HL-60 (cell line): ENCODE measurements at regions not wholly inside any gene's neighbourhood (a gene's known extent, or its start where the extent isn't known, plus 50 kb on each side); places are given as distances from the start of the nearest gene placed in this dataset.

Source experiments
- DNase-seq, 2 experiments: peaks; one replicate each; pipeline ENCODE4 v3.0.0-alpha.2; 2010 to 2020; ENCODE audit warnings: low read depth in 1 of 2, low spot score in 1 of 2
- H3K27ac ChIP-seq: fragments of 250-450 bp; sonication (Bioruptor Pico); replicated peaks from 2 replicates; pipeline ENCODE4 v1.5.1; 2020; ENCODE audit warnings: mild to moderate bottlenecking, moderate library complexity
- H3K27me3 ChIP-seq: fragments of 250-450 bp; sonication (Bioruptor Pico); 2 replicates; pipeline ENCODE4 v1.5.1; 2021; ENCODE audit warnings: mild to moderate bottlenecking, moderate library complexity; ENCODE audit not compliant: insufficient read depth, poor library complexity, severe bottlenecking
- H3K4me3 ChIP-seq: replicated peaks from 2 replicates; pipeline ENCODE4 v1.5.1; 2011; ENCODE audit warnings: mild to moderate bottlenecking, control low read depth, low read length; ENCODE audit not compliant: insufficient read depth
- GABPA ChIP-seq: IDR thresholded peaks from 2 replicates; pipeline ENCODE4 v1.6.1; 2012; ENCODE audit warnings: low read depth
- POLR2AphosphoS5 ChIP-seq: IDR thresholded peaks from 2 replicates; pipeline ENCODE4 v1.6.1; 2012; ENCODE audit warnings: low read depth
- SPI1 ChIP-seq: IDR thresholded peaks from 2 replicates; pipeline ENCODE4 v1.6.1; 2012; ENCODE audit warnings: low read depth, mild to moderate bottlenecking, borderline replicate concordance
- TF ChIP-seq, protein P1 (sequence below): IDR thresholded peaks from 2 replicates; pipeline ENCODE4 v1.6.1; 2012; ENCODE audit warnings: low read depth; ENCODE audit not compliant: insufficient replicate concordance
- TF ChIP-seq, protein P2 (sequence below): IDR thresholded peaks from one replicate; pipeline ENCODE4 v1.5.1; 2011; ENCODE audit warnings: low read length, control low read depth, inconsistent platforms; ENCODE audit not compliant: insufficient read depth

DNA sequence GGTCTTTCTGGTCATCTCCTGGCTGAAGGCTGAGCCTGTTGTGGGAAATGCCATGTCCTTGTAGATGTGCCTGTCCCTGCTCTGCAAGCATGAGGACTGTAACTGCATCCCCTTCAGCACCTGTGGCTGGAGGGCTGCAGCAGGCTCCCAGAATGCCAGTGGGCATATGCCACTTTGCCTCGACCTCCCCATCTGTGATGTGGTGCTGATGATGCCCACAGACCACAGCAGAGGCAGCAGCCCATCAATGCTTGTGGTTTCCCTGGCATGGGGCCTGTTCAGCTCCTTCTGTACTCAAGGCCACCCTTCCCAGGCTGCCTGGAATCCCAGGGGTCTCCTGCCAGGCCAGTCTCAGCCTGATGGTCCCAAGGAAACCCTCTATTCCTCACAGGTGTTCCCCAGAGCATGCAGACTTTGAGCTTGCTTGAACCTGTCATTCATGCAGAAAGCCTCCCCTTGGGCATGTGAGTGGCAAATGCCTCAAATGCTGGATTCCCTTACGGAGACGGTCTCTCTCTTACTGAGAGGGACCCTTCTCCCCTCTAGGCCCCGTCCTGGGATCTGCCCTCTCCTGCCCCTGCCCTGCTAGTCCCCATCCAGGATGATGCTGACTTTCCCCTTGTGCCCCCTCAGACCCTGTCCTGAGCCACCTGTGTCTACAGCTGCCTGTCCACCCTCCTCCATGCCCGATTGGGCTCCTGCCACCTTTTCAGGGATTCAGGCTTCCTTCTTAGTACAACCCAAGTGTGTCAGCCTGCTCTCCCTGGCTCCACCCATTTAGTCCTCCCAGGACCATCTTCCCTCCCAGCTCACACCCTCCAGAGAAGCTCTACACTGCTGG is 50.9 kb upstream of the ANTXRL start:
- no peak overlapping the region for H3K27ac ChIP-seq
- no peak overlapping the region for H3K4me3 ChIP-seq
- TF ChIP-seq, protein P1, sequence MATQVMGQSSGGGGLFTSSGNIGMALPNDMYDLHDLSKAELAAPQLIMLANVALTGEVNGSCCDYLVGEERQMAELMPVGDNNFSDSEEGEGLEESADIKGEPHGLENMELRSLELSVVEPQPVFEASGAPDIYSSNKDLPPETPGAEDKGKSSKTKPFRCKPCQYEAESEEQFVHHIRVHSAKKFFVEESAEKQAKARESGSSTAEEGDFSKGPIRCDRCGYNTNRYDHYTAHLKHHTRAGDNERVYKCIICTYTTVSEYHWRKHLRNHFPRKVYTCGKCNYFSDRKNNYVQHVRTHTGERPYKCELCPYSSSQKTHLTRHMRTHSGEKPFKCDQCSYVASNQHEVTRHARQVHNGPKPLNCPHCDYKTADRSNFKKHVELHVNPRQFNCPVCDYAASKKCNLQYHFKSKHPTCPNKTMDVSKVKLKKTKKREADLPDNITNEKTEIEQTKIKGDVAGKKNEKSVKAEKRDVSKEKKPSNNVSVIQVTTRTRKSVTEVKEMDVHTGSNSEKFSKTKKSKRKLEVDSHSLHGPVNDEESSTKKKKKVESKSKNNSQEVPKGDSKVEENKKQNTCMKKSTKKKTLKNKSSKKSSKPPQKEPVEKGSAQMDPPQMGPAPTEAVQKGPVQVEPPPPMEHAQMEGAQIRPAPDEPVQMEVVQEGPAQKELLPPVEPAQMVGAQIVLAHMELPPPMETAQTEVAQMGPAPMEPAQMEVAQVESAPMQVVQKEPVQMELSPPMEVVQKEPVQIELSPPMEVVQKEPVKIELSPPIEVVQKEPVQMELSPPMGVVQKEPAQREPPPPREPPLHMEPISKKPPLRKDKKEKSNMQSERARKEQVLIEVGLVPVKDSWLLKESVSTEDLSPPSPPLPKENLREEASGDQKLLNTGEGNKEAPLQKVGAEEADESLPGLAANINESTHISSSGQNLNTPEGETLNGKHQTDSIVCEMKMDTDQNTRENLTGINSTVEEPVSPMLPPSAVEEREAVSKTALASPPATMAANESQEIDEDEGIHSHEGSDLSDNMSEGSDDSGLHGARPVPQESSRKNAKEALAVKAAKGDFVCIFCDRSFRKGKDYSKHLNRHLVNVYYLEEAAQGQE: no peak
- TF ChIP-seq, protein P2, sequence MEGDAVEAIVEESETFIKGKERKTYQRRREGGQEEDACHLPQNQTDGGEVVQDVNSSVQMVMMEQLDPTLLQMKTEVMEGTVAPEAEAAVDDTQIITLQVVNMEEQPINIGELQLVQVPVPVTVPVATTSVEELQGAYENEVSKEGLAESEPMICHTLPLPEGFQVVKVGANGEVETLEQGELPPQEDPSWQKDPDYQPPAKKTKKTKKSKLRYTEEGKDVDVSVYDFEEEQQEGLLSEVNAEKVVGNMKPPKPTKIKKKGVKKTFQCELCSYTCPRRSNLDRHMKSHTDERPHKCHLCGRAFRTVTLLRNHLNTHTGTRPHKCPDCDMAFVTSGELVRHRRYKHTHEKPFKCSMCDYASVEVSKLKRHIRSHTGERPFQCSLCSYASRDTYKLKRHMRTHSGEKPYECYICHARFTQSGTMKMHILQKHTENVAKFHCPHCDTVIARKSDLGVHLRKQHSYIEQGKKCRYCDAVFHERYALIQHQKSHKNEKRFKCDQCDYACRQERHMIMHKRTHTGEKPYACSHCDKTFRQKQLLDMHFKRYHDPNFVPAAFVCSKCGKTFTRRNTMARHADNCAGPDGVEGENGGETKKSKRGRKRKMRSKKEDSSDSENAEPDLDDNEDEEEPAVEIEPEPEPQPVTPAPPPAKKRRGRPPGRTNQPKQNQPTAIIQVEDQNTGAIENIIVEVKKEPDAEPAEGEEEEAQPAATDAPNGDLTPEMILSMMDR: no peak
- DNase-seq: no peak
- H3K27me3 ChIP-seq: no peaks in the 10 kb centered on the region

DNA sequence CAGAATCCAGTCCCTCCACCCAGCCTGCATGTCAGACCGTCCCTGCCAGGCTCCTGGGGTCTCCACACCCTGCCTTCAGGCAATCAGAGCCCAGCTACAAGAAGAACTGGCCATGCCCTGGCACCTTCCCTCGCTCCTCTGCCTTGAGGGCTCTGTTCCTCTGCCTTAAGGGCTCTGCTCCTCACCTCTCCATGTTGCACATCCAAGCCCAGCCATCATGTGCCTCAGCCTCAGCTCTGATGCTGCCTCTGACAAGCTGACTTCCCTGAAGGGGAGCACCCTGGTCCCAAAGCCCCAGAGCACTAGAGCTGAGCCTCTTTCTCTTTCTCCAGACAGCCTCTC is 50.3 kb upstream of the ANTXRL start:
- TF ChIP-seq, protein P2: no peak
- TF ChIP-seq SPI1 (no peak), GABPA (no peak), POLR2AphosphoS5 (no peak)
- TF ChIP-seq, protein P1: no peak
- no peak overlapping the region for H3K4me3 ChIP-seq
- DNase-seq: no peak
- H3K27me3 ChIP-seq: no peaks in the 10 kb centered on the region
- H3K27ac ChIP-seq: no peak overlapping the region

- no peaks in the 10 kb centered on the region for H3K27me3 ChIP-seq
- H3K27ac ChIP-seq: no peak overlapping the region
- TF ChIP-seq SPI1: no peak
- TF ChIP-seq, protein P2: no peak
- TF ChIP-seq, protein P1: no peak
- DNase-seq: no peak
- H3K4me3 ChIP-seq: no peak overlapping the region
Measured at GRCh38 chr10:46236941-46237681, 49.7 kb upstream of the ANTXRL start.
